Loucy (cell line): ENCODE measurements at regions not wholly inside any gene's neighbourhood (a gene's known extent, or its start where the extent isn't known, plus 50 kb on each side); places are given as distances from the start of the nearest gene placed in this dataset.

Experiments used
- EZH2phosphoT487 ChIP-seq: fragments of 200-600 bp; IDR thresholded peaks from 2 replicates; pipeline ENCODE4 v1.6.1; 2018; ENCODE audit warnings: antibody characterized with exemption, mild to moderate bottlenecking, moderate library complexity, borderline replicate concordance
- TF ChIP-seq, protein P1 (sequence below): fragments of 200-600 bp; sonication (generic); conservative IDR thresholded peaks from 2 replicates; pipeline ENCODE4 v1.5.1; 2014; ENCODE audit warnings: mild to moderate bottlenecking, antibody characterized with exemption, low read length

DNA sequence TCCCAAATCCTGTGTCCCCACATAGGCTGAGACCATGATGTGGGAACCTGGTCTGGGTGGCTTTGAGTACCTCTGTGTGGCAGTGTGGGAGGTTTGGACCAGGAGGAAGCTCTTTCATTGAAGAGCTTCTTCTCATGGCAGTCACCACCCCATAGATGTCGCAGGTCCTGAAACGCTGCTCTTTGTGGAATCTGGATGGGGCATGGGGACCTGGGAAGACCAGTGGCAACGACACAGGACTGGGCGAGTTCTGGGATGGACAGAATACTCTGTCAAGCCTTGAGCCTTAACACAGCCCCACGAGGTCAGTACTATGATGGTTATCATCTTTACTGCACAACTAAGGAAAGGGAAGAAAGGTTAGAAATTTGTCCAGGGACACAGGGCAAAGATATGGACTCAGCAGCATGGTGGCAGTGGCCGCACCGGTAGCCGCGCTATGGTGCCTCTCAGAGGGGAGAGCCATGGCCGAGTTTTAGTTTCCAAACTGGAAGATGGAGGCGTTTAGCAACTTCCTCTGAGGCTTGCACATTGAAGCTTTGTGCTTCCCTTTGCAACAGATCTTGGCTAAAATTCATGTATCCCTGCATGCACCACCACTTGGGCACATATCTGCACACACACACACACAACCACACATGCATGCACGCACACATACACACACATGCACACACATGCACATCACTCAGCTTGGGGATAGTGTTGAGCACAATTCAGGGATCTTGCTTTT lies 117.7 kb upstream of the C1orf174 start:
- TF ChIP-seq EZH2phosphoT487, result no peak
- TF ChIP-seq, protein P1, sequence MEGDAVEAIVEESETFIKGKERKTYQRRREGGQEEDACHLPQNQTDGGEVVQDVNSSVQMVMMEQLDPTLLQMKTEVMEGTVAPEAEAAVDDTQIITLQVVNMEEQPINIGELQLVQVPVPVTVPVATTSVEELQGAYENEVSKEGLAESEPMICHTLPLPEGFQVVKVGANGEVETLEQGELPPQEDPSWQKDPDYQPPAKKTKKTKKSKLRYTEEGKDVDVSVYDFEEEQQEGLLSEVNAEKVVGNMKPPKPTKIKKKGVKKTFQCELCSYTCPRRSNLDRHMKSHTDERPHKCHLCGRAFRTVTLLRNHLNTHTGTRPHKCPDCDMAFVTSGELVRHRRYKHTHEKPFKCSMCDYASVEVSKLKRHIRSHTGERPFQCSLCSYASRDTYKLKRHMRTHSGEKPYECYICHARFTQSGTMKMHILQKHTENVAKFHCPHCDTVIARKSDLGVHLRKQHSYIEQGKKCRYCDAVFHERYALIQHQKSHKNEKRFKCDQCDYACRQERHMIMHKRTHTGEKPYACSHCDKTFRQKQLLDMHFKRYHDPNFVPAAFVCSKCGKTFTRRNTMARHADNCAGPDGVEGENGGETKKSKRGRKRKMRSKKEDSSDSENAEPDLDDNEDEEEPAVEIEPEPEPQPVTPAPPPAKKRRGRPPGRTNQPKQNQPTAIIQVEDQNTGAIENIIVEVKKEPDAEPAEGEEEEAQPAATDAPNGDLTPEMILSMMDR, result no peak
